Middle frontal gyrus (tissue), 1 donor: ENCODE measurements at regions not wholly inside any gene's neighbourhood (a gene's known extent, or its start where the extent isn't known, plus 50 kb on each side); places are given as distances from the start of the nearest gene placed in this dataset.

Experiments
- DNase-seq: peaks from one replicate; pipeline ENCODE4 v3.0.0-alpha.2; 2015; ENCODE audit warnings: low spot score; ENCODE audit errors: extremely low spot score

DNA sequence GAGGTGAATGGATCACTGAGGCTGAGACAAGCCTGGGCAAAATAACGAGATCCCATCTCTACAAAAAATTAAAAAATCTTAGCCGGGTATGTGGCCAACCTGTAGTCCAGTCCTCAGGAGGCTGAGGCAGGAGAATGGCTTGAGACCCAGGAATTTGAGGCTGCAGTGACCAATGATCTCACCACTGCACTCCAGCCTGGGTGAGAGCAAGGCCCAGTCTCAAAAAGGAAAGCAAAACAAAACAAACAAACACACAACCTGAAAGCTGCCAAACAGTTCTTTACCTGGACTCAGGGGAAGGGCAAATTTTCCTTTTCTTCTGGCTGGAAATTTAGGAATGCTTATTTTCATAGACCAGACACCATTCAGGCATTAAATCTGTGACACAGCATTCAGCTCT is 163.1 kb upstream of the FAT1 start:
- no peak for DNase-seq

DNA sequence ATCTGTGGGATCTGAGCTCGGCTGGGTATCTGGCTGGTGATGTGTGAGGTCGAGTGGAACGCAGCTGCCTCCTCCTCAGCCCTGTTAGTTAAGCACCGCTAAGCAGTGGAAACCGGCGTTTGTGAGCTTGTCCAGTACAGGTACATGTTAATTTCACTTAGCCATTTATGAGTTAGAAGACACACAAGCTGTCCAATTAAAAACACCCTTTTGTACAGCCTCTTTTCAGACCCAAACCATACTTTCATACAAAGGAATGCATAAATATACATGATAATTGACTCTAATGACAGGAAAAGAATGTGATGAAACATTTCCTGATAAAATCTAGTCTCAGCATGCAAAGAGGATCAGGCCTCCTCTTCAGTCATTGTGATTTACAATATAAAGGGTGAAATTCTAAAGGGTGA is 163.6 kb upstream of the FAT1 start:
- DNase-seq: no peak

DNA sequence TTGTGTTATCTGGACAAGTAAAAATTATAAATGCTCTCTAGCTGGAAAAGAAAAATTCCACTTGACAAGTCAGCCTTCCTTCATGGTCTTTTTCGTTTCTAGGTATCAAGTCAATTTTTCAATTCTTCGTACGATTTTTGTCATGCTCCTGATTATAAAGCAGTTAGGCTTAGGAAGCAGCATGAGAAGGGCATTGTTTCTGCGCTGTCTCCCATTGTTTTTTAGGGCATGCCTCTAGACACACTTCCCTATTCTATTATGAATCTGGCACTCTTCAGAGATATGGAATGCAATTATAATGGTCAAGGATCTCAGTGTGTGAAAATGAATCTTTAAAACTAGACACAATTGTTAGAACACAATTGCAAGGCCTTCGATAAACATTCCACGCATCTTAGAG is 164.1 kb upstream of the FAT1 start:
- no peak for DNase-seq

DNA sequence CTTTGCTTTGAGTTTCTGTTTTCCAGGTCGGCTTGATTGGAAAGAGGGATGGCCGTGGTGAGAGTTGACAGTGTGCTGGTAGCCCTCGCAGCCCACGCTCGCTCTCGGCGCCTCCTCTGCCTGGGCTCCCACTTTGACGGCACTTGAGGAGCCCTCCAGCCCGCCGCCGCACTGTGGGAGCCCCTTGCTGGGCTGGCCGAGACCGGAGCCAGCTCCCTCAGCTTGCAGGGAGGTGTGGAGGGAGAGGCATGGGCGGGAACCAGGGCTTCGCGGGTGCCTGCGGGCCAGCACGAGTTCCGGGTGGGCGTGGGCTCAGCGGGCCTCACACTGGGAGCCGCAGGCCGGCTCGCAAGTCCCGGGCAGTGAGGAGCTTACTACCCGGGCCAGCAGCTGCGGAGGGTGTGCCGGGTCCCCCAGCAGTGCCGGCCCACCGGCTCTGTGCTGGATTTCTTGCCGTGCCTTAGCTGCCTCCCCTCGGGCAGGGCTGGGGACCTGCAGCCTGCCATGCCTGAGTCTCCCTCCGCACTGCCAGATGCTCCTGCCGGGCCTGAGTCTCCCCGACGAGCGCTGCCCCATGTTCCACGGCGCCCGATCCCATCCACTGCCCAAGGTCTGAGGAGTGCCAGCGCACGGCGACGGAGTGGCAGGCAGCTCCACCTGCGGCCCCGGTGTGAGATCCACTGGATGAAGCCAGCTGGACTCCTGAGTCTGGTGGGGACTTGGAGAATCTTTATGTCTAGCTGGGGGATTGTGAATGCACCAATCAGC is 166.4 kb upstream of the FAT1 start:
- no peak for DNase-seq

DNA sequence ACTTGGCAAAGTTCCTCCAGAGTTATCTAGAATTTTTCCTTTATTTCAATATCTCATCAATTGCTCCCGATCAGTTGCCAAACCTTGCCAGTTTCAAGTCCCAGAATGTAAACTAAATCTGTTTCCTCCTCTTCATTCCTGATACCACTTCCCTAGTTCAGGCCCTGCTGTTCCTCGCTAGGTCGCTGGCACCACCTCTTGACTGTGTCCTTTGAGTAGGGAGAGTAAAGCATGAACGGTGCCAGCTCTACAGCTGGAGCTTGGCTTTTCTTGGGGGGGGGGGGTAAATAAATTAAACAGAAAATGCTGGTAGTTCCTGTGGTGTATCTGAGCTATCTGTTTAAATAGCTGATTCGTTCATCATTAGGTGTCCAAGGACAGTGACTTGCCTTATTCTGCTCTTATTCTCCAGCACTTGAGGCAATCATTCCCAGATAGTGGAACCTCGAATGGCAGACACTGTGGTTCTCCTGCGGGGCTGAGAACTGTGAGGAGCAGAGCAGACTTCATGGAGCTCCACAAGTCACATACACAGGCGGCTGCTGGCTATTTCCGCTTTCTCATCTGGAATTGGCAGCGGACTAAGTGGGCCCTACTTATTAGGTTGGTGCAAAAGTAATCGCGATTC is 168.3 kb upstream of the FAT1 start:
- no peak for DNase-seq

DNA sequence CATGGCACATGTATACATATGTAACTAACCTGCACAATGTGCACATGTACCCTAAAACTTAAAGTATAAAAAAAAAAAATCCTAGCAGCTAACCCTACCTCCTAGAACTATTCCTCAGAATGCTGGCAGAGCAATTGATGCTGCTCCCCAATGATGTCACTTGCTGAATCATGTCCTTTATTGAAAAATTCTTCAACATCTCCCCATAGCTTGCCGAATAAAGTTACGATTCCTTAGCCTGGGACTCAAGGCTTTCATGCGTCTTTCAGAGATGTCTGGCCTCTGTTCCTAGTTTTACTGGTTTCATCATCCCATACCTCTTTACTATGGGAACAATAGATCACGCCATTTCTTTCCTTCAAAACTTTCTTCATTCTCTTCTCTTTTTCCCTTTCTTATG is 174.7 kb upstream of the FAT1 start:
- DNase-seq: no peak

DNA sequence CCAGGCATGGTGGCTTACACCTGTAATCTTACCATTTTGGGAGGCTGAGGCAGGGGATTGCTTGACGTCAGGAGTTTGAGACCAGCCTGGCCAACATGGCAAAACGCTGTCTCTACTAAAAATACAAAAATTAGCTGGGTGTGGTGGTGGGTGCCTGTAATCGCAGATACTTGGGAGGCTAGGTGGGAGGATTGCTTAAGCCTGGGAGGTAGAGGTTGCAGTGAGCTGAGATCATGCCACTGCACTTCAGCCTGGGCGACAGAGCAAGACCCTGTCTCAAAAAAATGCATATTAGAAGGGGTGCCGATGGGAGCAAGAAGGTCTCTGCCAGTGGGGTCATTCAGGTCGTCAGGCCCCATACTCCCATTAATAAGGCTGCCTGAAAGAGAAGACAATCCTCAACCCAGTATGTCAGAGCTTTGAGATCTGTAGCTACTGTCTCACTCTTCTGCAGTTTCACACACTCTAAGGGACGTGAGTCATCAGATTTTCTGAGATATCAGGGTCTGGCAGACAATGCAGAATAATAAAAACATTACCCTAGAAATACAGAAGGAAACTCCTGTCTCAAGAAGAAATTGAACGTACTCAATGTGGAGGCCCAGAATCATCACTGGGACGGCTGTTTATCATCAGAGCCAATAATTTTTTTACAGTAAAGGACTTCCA is 176.7 kb upstream of the FAT1 start:
- no peak for DNase-seq

DNA sequence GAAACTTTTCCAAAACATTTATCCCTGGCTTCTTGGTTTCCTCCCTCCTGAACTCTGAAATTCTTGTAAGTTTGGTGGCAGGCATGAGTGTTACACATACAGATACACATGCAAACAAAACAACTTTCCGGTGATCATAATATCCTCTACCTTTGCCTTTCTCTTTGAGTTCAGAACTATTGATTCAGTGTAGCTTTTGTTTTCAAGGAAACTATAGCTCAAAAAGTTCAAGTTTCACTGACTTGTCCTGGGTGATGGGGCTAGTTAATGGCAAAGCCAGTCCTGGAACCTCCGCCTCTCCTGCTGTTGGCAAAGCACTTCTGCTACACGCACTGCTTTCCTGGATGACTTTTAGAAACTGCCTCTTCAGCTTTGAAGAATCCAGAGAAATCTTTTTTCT is 177.3 kb upstream of the FAT1 start:
- DNase-seq: no peak

DNA sequence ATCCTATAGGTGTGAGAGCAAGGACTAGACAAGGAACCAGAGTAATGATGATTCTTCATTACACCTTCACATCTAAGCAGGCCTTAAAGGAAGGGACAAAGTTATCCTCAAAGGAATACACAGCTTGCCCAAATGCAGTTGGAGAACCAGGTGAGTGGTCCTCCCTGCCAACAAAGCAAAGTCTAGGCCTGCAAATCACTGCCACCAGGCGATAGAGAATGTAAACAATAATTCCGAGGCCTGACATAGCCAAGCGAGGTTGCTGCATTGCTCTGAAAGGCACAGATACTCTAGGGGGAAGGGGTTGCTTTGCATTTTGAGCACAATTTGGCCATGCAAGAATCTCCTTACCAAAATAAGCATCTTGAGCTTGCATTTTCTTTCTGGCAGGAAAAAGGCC is 178.2 kb upstream of the FAT1 start:
- no peak for DNase-seq

DNA sequence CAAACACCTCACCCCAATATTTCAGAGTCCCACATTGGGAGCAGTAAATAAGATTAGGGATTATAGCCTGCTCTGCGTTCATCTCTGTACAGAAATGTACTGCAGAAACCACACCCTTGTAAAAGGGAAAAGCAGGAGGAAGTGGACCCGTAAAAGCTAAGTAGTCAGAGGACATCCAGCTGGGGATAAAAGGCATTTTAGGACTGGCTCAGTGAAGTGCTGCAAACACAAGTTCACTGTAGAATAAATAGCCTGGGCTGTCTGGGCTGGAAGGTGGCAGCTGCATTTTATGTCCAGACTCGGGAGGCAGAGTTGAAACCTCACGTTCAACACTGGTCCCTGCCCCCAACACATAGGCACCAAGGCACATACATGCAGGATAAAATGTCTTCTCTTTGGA is 178.7 kb upstream of the FAT1 start:
- no peak for DNase-seq

DNA sequence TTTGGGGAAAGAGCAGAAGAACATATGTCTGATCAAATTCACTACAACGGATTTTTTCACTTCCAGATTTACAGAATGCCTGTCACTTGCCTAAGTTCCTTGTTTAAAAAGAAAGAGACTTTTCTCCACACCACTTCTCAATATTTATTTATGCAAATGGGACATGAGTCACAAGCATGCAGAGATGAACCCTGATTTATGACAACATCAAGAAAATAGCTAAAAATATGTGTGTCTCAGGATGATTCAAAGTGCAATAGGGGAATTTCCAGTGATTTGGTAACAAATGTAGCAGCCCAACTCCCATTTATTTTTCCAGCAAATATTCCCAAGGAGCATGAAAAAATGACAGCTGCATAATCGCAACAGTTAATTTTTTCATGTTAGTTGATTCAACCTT is 180.4 kb upstream of the FAT1 start:
- DNase-seq: no peak

DNA sequence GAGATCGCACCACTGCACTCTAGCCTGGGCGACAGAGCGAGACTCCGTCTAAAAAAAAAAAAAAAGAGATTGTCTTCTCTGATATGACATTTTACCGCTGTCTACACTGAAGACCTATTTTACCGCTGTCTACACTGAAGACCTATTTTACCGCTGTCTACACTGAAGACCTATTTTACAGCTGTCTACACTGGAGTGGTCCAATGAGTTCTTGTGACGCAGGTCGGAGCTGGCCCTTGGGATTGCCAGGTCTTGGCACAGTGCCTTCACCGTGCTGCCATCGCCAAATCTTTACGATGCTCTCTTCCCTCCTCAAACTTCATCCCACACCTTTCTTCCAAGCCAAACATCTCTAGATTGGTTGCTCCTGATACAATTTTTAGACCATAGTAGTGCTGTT is 183.1 kb upstream of the FAT1 start:
- DNase-seq: no peak

DNA sequence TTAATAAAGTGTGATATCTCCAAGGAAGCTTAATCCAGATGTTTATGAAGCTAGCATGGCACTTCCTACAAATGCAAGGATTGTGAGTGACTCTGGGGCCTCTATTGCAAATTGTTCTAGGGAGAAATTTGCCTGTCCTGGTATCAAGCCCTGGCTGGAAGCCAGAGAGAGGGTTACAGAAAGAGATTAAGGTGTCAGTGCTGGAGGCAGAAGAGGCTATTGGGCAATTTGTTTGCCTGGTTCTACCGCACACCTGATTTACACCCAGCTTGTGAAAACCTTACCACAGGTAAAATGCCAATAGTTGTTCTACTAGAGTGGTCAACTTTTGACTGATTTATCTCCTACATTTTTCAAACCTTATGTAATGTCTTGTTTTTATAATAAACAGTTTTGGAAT is 186.7 kb upstream of the FAT1 start:
- no peak for DNase-seq

DNA sequence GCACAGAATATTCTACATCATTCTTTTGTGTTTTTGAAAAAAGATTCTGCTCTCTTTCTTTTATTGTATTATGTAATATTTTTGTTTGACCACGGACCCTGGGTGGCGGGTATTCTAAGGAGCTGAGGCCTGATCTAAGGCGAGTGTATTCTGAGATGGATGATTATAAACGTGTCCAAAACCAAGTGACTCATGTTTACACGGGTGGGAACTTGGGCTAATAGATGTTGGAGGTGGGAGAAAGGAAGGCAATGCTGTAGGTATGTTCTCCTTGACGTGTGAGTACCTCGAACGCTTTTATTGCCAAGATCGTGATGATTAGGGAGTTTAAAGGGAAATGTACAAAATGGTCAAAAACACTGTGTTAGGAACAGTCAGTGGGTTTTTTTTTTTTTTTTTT is 188.9 kb upstream of the FAT1 start:
- no peak for DNase-seq

DNA sequence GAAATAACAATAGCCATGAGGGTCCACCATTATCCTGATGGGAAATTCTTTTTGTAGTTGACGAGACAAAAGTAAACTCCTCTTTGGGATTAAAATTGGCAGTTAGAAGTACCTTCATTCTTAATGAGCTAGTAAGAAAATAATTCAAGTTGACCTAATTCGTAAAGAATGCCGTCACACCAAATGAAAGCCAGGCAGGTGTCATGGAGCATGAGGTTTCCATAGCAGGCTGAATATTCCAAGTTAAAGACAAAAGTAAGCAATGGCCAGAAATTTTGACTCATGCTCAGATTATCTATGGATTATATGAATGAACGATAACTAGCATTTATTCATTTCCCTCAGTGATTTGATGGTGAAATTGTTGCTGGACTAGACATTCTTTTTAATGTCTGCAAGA is 192.2 kb upstream of the FAT1 start:
- DNase-seq: no peak

DNA sequence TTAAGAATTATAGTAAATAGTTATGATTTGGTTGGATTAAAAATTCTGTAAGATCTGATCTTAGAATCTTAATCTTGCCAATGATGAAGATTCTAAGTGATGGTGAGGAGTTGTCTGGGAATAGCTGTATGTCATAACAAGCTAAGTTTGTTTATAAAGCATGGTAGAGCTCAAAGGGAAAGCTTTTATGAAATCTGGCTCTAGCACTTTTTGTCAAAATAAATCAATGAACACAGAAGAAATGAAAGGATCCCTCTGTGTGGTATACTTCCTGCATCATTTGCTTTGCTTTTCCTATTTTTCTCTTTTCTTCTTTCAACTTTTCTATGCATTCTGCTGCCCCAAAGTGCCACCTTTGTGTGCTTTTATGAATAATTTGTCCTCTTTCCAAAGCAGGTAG is 193.5 kb upstream of the FAT1 start:
- no peak for DNase-seq

DNA sequence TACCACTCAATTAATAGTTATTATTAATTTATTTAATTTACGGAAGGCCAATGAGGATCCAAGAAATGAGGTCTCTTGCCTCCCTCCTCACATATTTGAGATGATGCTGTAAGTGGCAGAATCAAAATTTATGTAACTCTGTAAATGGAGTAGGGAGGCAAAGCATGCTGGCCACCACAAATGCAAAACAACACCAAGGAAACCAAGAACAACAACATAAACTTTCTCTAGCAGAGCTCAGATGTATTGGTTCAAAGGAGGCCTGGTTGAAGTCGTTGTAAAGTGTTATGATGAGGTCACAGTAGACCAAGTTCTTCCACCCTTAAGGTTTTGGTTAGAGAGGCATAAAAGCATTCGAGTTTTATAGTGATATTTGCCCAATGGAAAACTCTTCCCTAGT is 194.8 kb upstream of the FAT1 start:
- DNase-seq: no peak

DNA sequence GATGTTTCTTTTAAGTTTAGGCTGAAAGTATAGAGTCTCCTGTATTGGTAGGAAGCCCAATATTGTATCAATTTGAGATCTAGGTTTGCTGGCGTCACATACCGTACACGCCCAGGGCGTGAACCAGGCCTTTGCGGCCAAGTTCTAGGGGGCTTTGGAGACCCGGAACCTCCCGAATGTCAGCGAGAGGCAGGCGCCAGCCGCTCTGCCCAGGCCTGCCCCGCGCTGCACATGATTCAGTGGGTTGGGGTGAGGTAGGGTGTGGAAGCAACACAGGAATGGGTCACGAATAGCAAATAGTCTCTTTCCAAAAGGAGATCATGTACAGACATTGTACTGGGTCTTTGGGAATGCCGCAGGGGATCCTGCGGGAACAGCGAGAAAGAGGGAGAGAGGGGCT is 195.7 kb upstream of the FAT1 start:
- no peak for DNase-seq

DNA sequence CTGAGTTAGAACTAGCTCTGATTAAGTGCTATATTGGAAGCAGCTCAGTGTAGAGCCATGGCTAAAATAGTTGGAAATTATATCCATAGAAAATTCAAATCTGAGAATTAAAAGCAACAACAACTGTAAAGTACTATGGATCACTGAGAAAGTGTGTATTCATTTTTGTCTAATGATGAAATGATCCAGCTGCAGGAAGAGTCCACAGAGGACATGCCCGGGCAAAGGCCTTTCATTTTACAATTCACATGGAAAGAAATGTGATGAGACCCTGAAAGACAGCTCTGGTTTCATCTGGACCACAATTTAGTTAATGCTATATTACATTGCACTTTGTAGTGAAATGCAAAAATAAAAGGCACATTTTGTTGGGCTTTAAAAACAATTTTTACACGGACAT is 196.8 kb upstream of the FAT1 start:
- DNase-seq: no peak

DNA sequence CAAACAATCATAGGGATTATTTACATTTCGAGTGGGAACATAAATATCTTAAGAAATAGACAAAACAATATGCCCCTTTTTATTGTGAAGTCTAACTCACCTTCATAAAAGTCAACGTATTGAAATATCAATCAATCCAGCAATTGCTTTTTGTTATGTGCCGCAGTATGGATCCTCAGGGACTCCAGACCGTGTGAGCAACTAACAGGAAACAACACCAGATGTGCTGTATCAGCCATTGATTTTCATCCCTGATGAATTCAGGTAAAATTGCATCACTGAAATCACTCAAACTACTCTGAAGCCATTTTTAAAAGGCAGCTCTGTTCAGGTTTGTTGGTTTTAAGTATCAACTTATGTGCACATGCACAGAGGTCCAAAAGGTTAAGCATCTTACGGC is 197.3 kb upstream of the FAT1 start:
- DNase-seq: no peak

DNA sequence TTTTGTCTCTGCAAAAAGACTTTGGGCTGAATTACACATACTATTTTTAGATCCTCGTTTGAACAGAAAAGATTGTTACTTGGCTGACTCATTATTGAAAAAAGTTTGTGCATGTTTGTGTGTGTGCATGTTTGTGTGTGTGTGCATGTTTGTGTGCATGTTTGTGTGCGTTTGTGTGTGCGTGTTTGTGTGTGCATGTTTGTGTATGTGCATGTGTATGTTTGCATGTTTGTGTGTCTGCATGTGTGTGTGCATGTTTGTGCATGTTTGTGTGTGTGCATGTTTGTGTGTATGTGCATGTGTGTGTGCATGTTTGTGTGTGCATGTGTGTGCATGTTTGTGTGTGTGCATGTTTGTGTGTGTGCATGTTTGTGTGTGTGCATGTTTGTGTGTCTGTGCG is 201.1 kb upstream of the FAT1 start:
- no peak for DNase-seq

DNA sequence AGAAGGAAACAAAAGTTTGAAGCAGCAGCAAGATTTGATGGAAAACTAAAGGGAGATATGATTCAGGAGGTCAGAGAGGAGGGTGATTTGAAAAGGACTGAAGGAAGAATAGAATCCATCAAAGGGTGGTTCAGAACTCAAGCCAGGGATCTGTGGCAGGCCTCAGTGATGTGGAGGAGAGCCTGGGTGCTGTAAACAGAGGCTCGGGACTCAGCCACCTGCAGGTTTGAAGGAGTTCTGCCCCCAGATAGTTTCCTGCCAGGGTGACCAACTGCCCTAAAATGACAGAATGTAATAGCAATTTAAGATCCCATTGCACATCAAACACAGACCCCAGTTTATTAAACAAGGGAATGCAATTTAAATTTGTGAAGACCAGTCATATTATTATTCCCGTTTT is 204.0 kb upstream of the FAT1 start:
- DNase-seq: no peak

DNA sequence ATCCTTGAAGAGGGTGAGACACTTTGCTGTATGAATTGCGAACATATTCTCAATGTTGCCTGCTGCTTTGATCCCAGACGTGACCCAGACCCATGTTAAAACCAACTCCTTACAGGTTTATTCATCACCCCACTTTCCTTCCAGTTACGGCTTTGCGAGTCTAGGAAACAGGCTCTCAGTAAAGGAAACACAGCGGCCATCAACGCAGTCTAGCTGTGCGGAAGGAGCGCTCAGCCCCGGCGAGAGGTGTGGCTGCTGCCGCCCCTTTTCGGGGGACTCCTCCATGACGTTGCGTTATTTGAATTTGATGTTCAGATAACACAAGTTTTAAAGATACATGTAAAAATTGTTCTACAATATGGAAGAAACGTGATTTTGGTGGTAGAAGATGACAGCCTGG is 206.4 kb upstream of the FAT1 start:
- DNase-seq: no peak
